NCI-H2029 treated with DMSO at 0.1 percent for 48 hours (cell line): ENCODE measurements at regions not wholly inside any gene's neighbourhood (a gene's known extent, or its start where the extent isn't known, plus 50 kb on each side); places are given as distances from the start of the nearest gene placed in this dataset.
A peak's percentile ranks its signal among the peaks of the same experiment; 100 is the strongest.

Experiments
- DNase-seq: peaks from one replicate; lab custom pipeline; 2025; lab: John Stamatoyannopoulos, UW

DNA sequence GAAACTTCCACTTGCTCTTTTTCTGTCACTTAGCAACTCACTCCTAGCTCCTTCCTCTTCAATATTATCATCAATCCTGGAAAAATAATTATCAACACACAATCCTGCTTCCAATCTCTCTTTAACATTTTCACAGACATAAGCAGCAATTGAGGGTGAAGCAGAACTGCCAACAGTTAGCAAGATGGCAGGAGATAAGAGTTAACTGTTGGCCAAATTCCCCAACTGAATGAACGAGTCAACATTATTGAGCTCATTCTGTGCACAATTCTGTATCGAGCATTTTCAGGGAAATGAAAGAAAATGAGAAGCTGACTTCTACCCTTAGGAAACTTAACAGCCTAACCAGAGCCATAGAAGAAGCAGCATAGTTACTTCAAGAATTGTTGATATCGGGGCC is 152.0 kb downstream of the KCNA5 start:
- DNase-seq, result no peak

DNA sequence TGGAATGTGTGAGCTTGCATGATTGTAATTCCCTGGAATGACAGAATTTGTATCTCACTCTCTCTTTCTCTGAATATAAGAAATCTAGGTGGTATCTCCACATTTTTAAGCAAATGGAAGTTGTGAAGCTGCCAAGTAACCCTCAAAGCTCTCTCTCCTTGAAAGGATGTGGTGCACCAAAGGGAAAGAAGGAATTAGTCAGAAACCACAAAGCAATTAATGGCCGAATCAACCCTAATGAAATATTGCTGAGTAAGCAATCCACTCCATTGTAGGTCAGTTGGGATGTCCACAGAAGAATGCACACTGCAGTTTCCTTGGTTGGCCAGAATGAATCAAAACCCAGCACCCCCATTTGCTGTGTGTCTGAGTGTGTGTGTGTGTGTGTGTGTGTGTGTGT is 153.5 kb downstream of the KCNA5 start:
- no peak for DNase-seq

DNA sequence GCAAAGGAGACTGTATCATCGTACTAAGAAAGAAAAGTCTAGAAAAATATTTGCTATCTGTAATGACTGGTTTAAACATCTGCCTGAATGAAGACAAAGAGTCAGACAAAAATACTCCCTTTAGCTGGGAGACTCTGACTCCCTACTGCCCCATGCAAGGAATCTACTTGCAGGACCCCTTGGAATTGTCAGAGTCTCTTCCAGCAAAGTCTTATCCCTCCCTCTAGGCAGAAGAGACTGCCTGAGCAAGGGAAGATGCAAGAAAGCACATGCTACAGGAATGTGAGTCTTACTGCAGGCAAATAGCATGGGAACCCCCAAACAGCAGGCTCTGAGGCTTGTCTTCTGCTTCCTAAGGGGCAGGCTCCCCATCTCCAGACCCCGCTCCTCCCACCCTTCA is 154.0 kb downstream of the KCNA5 start:
- no peak for DNase-seq

DNA sequence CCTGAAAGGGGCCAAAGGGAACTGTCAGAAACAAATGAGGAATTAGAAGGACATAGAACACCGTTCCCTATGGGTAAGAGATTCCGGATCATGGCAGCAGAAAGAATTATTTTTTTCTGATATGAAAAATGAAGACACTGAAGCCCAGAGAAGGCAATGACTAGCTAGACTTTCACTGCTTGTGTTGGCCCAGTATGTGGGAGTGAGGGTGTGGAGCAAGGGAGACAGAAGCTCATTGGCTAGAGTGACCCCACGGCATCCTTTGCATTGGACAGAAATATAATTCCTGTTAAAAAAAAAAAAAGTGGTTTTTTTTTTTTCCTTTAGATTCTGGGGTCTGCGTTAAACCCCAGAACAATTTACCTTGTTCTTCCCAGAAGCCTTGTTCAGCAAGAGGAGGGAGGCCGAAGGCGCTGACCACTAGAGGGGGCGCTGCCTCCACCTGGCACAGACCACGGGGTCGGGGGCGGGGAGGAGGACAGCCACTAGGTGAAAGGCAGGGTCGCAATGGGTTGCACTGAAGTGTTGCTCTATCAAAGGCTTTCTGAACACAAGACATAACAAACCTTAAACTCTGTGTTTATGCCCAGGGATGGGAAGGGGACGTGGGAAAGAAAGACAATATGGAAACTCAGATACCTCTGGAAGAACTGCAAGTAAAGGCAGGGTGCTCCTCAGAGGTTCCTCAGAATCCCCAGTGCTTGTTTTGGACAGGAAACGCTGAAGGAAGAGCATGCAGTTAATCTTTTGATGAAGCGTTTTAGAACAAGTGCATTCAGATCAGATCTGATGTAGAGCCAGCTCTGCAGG is 156.8 kb downstream of the KCNA5 start:
- peak; percentile 62 for DNase-seq

DNA sequence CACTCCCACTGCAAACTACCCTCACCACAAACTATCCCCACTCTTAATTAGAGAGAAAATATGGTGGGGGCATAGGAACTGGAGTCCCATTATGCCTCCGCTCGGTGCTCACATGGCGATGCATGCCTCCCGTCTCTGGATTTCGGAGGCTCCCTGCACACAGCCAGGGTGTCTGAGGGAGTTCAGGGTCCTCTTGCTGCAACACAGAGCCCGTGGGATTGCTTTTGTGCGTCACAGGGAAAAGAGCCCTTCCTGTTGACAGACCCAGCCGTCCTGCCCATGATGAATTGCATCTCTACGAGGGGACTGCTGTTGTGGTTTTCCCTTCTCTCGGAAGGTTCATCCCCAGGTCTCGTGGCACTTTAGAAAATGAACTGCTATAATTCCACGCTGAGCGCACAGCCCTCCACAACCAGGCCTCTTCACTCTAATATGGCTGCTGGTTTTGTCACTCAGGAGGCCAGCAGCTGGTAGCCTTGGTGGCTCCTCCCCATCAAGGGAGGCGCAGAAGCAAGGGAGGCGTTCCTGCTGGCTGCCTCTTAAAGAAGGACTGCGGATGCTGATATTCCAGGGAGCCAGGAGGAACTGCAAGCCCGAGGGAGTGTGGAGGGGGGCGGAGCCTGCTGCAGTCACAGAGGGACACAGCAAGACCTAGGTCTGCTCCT is 158.0 kb downstream of the KCNA5 start:
- peak; percentile 84 for DNase-seq

- DNase-seq, result no peak
Observed at GRCh38 chr12:5203274-5203673, 159.6 kb downstream of the KCNA5 start.

GRCh38 chr12:5203720-5204119 is 160.0 kb downstream of the KCNA5 start:
- DNase-seq, result no peak

GRCh38 chr12:5204271-5204670 is 160.6 kb downstream of the KCNA5 start:
- DNase-seq, result no peak

- no peak for DNase-seq
Observed at GRCh38 chr12:5204831-5205230, 161.2 kb downstream of the KCNA5 start.

- no peak for DNase-seq
Observed at GRCh38 chr12:5206401-5207175, 162.9 kb downstream of the KCNA5 start.

DNA sequence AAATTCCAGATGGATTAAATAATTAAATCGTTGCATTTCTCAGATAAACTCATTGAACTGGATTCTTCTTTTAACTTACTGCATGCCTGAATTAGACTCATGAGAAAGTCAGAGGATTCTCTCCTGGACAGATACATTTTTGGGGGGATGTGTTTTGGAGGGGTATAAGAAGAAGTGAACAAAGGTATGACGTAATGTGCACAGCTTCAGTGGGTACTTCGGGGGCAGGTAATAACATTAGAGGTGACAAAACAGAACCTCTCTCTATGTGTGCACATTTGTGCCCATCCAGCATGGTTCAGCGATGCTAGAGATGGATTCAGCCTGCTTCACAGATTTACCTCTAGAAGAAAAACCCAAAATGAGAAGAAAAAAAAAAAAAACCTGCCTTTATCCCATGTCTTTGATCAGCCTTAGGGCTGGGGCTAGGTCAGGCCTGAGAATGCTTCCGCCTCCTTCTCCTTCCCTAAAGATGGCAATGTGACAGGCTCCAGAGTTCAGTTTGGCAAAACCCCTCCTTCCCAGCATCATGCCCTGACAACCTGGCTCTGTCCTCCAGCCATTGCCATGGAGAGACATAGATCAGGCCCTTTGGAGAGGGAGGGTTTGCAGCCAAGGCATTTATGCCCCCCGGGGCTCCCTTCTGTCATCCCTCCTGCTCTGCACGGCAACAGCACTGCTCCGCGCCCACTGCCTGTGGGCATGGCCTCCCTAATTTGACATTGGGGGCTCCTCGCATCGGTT is 166.7 kb downstream of the KCNA5 start:
- DNase-seq, result no peak

DNA sequence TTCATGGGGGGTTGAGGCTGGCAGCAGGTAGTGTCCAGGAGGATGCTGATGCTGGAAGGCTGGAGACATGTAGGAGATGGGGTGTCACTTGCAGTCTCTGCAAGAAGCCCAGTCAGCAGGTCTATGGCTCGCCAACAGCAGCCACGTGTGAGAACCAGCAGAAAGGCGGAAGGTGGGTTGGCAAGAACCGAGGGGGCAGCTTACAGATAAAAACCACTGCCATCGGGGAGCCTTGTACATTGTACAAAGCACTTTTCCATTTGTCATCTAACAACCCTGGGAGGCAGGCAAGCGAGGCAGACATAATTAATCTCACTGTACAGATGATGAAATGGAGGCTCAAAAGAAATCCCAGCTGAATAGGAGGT is 167.2 kb downstream of the KCNA5 start:
- DNase-seq, result no peak

DNA sequence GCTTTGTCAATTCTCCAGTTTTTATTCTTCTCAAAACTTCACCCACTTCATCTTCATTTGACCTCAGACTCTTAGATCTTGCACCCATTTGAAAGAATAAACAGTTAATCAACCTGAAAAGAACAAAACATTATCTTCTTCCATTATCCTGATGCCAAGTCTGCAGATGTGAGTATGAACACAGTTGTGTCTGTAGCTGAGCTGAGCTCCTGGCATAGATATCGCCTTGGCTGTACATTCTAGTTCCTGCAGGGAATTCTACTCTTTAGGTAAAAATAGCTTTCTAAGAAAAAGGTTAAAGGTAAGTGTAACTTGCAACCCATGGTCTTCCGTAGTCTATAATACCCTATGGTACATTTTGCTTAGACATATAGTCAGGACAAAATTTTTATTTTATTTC is 169.7 kb downstream of the KCNA5 start:
- DNase-seq, result no peak

- no peak for DNase-seq
Observed at GRCh38 chr12:5213990-5214389, 170.3 kb downstream of the KCNA5 start.

DNA sequence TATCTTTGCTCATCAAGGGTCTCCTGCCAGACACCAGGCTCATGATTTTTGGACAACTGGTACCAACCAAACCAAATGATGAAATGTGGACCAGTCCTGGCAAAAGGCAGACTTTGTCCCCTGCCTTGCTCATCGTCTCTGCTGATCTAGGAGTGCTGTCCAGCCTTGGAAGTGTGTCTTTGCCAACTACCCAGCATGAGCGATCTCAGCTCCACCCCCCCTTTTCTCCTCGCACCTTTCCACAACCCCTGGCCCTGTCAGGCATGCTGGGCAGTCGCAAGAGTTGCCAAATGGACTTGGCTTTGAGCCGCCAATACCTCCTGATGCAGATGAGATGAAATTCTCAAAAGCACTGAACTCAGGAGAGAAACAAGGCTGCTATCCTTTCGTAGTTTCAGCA is 174.3 kb downstream of the KCNA5 start:
- no peak for DNase-seq

GRCh38 chr12:5220099-5220498 is 176.4 kb downstream of the KCNA5 start:
- DNase-seq, result no peak

GRCh38 chr12:5220835-5221234 is 177.2 kb downstream of the KCNA5 start:
- no peak for DNase-seq

- no peak for DNase-seq
Observed at GRCh38 chr12:5222011-5222461, 178.4 kb downstream of the KCNA5 start.

DNA sequence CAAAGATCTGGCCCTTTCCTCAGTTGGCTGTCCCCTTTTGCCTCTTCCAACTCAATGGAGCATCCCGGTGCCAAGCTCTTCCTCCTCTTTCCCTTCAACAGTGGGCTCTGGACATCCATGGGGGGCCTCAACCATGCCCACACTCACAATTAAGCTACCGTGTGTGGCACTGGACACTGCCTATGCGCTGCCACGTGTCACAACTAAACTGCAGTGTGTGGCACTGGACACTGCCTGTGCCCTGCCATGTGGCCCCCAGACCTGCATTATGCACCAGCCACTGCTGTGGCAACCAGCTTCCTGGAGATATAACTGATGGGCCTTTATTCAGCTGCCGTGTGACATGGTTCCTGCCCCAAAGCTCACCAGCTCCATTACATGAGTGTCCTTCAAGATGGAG is 179.1 kb downstream of the KCNA5 start:
- no peak for DNase-seq

- no peak for DNase-seq
Observed at GRCh38 chr12:5223881-5224280, 180.2 kb downstream of the KCNA5 start.

- DNase-seq, result no peak
Observed at GRCh38 chr12:5226581-5226980, 182.9 kb downstream of the KCNA5 start.

DNA sequence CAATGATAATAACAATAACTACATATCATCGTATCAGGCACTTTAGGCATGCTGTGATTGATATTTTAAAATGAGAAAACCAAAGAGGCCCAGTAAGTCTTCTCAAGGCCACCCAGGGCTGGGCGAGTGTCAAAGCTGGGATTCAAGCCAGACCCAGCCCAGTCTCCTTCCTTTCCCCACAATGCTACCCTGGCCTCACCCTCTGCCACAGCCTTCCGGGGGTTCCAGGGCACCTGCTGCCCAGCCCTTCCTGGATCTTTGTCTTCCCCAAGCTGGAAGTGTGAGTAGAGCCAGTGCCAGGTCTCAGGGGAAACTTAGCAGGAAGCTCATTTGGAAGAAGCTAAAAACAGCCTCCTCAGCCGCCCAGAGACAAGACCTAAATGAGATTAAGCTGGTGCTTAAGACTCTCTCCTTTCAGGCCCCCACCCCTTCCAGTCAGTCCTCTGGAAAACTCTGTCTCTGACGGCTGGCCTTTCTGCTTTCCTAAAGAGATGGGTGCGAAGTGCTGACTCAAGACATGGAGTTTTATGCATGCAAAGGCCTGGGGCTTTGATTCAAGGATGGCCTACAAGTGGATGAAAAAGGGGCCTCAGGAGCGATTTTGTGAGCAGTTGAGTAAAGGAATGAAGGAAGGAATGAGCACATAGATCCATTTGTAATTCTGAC is 184.2 kb downstream of the KCNA5 start:
- DNase-seq, result no peak
